Gastroesophageal sphincter (tissue), 4 donors: ENCODE measurements at regions not wholly inside any gene's neighbourhood (a gene's known extent, or its start where the extent isn't known, plus 50 kb on each side); places are given as distances from the start of the nearest gene placed in this dataset.

Source experiments
- ATAC-seq: fragments of 150-250 bp; one replicate; pipeline ENCODE4 v1.9.1; 2016; ENCODE audit warnings: mild to moderate bottlenecking, moderate library complexity
- H3K27ac ChIP-seq, 4 donors: fragments of 200-600 bp; sonication (generic) in 3 of 4; 1 replicate in 3 of 4; 2 replicates in 1 of 4; pipeline ENCODE4 v1.5.1; 2016 to 2019
- H3K27me3 ChIP-seq: fragments of 200-600 bp; sonication (generic); one replicate; pipeline ENCODE4 v1.5.1; 2019
- H3K36me3 ChIP-seq, 2 donors: fragments of 200-600 bp; sonication (generic); one replicate each; pipeline ENCODE4 v1.5.1; 2019; ENCODE audit warnings: control low read depth in 1 of 2
- H3K4me1 ChIP-seq, 3 donors: fragments of 200-600 bp; sonication (generic); 1 replicate in 2 of 3; 2 replicates in 1 of 3; pipeline ENCODE4 v1.5.1; 2016 to 2019; ENCODE audit warnings: control low read depth in 2 of 3
- H3K4me3 ChIP-seq, 2 donors: fragments of 200-600 bp; sonication (generic); one replicate each; pipeline ENCODE4 v1.5.1; 2019; ENCODE audit warnings: mild to moderate bottlenecking in 1 of 2, moderate library complexity in 1 of 2
- H3K9me3 ChIP-seq, 3 donors: fragments of 200-600 bp; sonication (generic); one replicate each; pipeline ENCODE4 v1.5.1; 2017 to 2019; ENCODE audit warnings: control low read depth in 2 of 3
- EP300 ChIP-seq: sonication (generic); formaldehyde crosslinking; IDR thresholded peaks from one replicate; pipeline ENCODE4 v1.6.1; 2017; ENCODE audit warnings: antibody characterized with exemption, mild to moderate bottlenecking
- POLR2A ChIP-seq, 2 donors: fragments of 450-650 bp; IDR thresholded peaks; one replicate each; pipeline ENCODE4 v1.6.1; 2017; ENCODE audit warnings: antibody characterized with exemption in 2 of 2, mild to moderate bottlenecking in 2 of 2, moderate library complexity in 1 of 2
- POLR2AphosphoS5 ChIP-seq: sonication (generic); formaldehyde crosslinking; IDR thresholded peaks from one replicate; pipeline ENCODE4 v1.6.1; 2017; ENCODE audit warnings: antibody characterized with exemption
- WGBS, 2 donors: methylation state at CpG; one replicate each; pipeline ENCODE4 v1.1.5; 2018; ENCODE audit warnings: low coverage in 1 of 2; 5-methylcytosine and 5-hydroxymethylcytosine counted together
- TF ChIP-seq, protein P1 (sequence below), 4 experiments: fragments of 200-600 bp in 2 of 4; fragments of 450-650 bp in 2 of 4; sonication (generic) in 1 of 4; IDR thresholded peaks; one replicate each; pipeline ENCODE4 v1.5.1; 2017 to 2019; ENCODE audit warnings: antibody characterized with exemption in 4 of 4, mild to moderate bottlenecking in 2 of 4, moderate library complexity in 2 of 4

DNA sequence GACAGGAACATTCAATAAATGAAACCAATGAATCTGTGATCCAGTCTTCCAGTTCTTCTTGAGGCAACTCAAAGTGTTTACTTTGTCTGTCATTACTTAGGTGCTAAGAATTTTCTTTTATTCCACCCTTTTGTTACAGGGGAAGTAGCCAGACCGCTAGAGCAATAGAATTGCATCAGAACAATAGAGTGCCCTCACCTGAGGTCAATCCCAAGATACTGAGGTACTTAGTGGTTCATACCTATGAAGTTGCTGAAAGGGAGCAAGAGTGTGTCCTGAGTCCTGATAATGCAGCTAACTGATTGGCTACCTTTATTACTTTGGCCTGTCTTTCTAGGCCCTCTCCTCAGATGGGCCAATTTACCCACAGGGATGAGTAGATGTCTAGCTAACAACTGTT lies 359.4 kb upstream of the KCNH7 start:
- Histone ChIP-seq H3K27ac (no peak overlapping the region), H3K9me3 (no peaks in the 10 kb centered on the region), H3K4me1 (no peaks in the 10 kb centered on the region), H3K36me3 (no peaks in the 10 kb centered on the region), H3K4me3 (no peak overlapping the region), H3K27me3 (no peaks in the 10 kb centered on the region)
- TF ChIP-seq POLR2AphosphoS5 (no peak), EP300 (no peak), POLR2A (IDR thresholded peaks at IDR 0.05) (no peak)
- TF ChIP-seq, protein P1, sequence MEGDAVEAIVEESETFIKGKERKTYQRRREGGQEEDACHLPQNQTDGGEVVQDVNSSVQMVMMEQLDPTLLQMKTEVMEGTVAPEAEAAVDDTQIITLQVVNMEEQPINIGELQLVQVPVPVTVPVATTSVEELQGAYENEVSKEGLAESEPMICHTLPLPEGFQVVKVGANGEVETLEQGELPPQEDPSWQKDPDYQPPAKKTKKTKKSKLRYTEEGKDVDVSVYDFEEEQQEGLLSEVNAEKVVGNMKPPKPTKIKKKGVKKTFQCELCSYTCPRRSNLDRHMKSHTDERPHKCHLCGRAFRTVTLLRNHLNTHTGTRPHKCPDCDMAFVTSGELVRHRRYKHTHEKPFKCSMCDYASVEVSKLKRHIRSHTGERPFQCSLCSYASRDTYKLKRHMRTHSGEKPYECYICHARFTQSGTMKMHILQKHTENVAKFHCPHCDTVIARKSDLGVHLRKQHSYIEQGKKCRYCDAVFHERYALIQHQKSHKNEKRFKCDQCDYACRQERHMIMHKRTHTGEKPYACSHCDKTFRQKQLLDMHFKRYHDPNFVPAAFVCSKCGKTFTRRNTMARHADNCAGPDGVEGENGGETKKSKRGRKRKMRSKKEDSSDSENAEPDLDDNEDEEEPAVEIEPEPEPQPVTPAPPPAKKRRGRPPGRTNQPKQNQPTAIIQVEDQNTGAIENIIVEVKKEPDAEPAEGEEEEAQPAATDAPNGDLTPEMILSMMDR (IDR thresholded peaks at IDR 0.05): no peak
- ATAC-seq: no peak
- 69 to 79% methylated on average over 1 of the region's 1 CpG for WGBS, 2 donors

DNA sequence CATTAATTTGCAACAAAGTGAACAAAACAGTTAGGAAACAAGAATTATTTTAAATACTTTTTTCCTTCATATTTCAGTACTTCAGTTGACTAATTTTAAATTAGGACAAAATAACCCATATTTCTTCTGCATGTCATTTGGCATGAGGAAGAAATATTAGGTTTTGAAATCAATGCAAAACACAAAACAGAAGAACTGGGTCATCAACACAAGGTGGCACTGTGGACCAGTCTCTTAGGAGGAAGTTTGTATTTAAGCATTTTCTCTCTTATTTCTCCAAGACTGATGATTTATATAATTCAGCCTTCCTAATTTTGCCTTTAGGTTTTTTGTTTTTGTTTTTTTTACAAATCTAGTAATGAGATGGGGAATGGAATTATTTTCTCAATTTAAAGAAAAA lies 352.8 kb upstream of the KCNH7 start:
- no peak overlapping the region for H3K27ac ChIP-seq
- no peak for TF ChIP-seq POLR2A (IDR thresholded peaks at IDR 0.05)
- TF ChIP-seq POLR2AphosphoS5: no peak
- TF ChIP-seq, protein P1 (IDR thresholded peaks at IDR 0.05): peak; percentile 16 to 55 (median 47)
- TF ChIP-seq EP300: no peak

DNA sequence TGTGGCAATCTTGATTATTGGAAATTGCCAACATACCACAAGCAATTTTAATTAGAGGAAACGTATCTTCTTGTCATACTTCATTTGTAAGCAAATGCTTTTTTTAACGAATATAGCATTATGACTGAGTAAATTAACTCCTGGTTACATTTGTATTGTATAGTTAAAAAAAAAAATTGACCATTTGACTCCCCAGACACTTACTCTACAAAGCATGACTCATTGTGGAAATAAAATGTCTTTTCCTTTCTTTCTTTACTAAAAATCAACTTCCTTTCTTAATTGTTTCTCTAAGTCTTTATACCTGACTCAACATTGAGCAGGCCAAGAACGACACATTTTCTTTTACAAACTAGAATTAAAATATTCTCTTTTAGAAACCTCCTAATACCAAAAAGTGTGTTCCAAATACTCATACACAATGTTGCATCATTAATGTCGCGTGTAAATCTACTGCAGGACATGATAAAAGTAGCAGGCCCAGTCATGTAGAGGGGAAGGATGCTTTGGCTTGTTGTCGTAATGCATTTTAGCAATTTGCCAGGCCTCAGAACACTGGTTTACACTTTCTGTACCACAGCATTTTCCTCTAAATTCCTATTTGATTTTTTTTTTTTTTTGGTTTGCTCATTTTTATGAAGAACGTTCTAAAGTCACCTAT lies 349.6 kb upstream of the KCNH7 start:
- no peak for TF ChIP-seq EP300
- no peak for TF ChIP-seq POLR2AphosphoS5
- no peak for TF ChIP-seq POLR2A (IDR thresholded peaks at IDR 0.05)
- TF ChIP-seq, protein P1 (IDR thresholded peaks at IDR 0.05): no peak
- H3K27ac ChIP-seq: no peak overlapping the region
- no peaks in the 10 kb centered on the region for H3K4me1 ChIP-seq
- 74 to 80% methylated on average over 4 to 7 of the region's 7 CpGs for WGBS, 2 donors
- no peaks in the 10 kb centered on the region for H3K9me3 ChIP-seq
- H3K4me3 ChIP-seq: no peak overlapping the region
- no peak for ATAC-seq
- H3K36me3 ChIP-seq: no peaks in the 10 kb centered on the region
- no peaks in the 10 kb centered on the region for H3K27me3 ChIP-seq

More for the DNA sequence above, 352.8 kb upstream of the KCNH7 start:
- no peak for ATAC-seq
- no peaks in the 10 kb centered on the region for H3K36me3 ChIP-seq
- H3K9me3 ChIP-seq: no peaks in the 10 kb centered on the region
- H3K4me1 ChIP-seq: no peaks in the 10 kb centered on the region
- no peaks in the 10 kb centered on the region for H3K27me3 ChIP-seq
- H3K4me3 ChIP-seq: no peak overlapping the region

DNA sequence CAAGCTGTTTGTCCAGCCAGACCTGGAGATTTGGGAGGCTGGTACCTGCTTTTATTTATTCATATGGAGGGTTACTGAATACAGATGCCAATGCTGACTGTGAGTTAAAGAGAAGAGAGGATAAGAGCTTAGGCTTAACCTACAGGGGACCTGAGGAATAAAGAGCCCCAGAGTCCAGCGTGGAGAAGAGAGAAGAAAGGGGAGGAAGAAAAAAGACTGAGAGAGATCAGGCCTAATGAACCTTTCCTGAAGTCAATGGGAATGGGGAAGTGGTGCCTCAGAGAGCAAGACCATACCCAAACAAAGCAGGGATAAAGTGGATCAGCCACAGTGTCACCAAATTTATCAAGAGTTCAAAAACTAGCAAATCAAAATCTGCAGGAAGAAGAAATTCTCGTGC lies 348.6 kb upstream of the KCNH7 start:
- no peak overlapping the region for H3K27ac ChIP-seq
- no peak for ATAC-seq
- H3K36me3 ChIP-seq: no peaks in the 10 kb centered on the region
- no peak for TF ChIP-seq POLR2A (IDR thresholded peaks at IDR 0.05)
- 78 to 81% methylated on average over 1 to 2 of the region's 2 CpGs for WGBS, 2 donors
- H3K27me3 ChIP-seq: no peaks in the 10 kb centered on the region
- H3K4me3 ChIP-seq: no peak overlapping the region
- H3K9me3 ChIP-seq: no peaks in the 10 kb centered on the region
- H3K4me1 ChIP-seq: no peaks in the 10 kb centered on the region

DNA sequence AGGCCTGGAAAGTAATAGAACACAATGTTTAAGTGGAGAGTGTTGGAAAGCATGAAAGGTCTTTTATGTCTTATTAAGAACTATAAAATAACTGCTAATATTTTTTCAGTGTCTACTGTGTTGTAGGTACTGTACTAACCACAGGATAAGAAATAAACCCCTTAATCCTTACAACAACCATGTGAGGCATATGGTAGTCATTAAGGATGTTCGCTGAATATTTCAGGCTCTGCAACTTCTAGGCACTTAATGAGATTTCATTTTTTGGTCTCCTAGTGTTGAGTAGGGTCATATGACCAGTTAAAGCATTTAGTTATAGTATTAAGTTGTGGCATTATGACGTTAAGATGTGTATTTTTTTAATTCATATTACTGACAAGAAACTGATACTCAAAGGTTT lies 346.6 kb upstream of the KCNH7 start:
- Histone ChIP-seq H3K9me3 (no peaks in the 10 kb centered on the region), H3K36me3 (no peaks in the 10 kb centered on the region), H3K4me3 (no peak overlapping the region), H3K27ac (no peak overlapping the region), H3K27me3 (no peaks in the 10 kb centered on the region), H3K4me1 (no peaks in the 10 kb centered on the region)
- 70 to 75% methylated on average over 2 of the region's 2 CpGs for WGBS, 2 donors
- no peak for ATAC-seq
- TF ChIP-seq, protein P1 (IDR thresholded peaks at IDR 0.05): no peak
- TF ChIP-seq POLR2A (IDR thresholded peaks at IDR 0.05) (no peak), POLR2AphosphoS5 (no peak), EP300 (no peak)
